ENCODE measurements at regions not wholly inside any gene's neighbourhood (a gene's known extent, or its start where the extent isn't known, plus 50 kb on each side); places are given as distances from the start of the nearest gene placed in this dataset.
"Not testable (repeated sequence)": the region's sequence is repeated elsewhere in the genome, so short reads cannot be mapped to it uniquely, and the experiment has no call there.

DNA sequence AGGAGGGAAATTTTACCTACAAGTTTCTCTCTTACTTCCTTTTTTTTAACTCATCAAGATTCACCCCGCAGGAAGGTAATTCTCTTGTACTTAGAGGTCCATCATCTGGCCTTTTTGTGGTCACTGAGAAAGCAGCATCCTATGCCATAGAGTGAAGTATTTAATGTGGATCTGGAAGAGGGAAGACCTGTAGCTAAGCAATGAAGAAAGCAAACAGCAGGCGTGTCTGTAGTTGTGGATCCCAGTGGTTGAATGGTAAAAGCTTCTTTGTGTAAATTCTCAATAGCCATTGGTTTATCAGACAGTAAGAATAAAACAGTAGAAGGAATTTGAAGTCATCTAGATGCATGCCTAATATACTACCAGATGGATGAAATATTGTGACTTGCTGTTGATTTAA is 196.4 kb downstream of the ANKRD7 start:
- no peak for DNase-seq

DNA sequence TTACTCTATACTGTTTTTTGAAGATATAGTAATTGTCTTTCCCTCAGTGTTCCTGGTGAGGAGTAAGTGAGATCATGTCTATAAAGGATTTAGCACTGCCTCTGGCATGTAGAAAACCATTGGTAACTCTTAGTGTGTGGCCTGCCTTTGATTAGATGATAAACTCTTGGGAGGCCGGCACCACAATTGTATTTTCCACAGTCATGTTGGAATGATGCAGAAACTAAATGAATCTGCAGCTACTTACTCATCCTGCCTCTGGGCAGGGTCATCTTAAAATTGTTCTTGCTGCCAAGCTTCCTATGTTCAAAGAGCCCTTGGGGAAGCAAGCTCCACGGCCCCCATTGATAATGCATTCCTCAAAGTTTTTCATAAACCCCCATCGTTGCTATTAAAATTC is 204.6 kb downstream of the ANKRD7 start:
- DNase-seq, result no peak

- no peak for DNase-seq
These were observed 212.2 kb downstream of the ANKRD7 start for GRCh38 chr7:118436663-118437062.

GRCh38 chr7:118449030-118449429 is 224.5 kb downstream of the ANKRD7 start:
- DNase-seq, result not testable (repeated sequence)

DNA sequence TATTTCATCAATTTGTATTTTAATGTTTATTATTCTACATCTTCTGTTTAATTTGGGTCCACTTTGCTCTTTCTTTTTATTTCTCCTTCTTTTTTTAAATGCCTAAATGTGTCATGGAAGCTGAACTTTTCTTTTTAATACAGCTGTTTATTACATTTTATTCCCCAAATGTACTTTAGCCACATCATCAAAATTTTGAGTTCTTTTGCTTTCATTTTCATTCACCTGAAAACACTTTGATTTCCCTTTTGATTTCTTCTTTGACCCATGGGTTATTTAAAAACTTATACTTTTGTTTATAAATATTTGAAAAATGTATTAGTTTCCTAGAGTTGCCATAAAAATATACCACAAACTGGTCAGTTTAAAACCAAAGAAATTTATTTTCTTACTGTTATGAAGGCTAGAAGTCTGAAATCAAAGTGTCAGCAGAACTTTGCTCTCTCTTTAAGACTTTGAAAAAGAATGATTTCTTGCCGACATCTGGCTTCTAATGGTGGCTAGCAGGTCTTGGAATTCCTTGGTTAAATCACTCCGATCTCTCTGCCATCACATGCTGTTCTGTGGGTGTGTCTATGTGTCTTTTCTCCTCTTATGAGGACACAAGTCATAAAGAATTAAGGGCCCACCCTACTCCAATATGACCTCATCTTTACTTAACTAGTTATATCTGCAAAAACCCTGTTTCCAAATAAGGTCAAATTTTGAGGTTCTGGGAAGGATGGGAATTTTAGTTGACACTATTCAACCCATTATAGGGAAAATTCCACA is 225.5 kb downstream of the ANKRD7 start:
- DNase-seq, result no peak

GRCh38 chr7:118452128-118452527 is 227.6 kb downstream of the ANKRD7 start:
- DNase-seq, result no peak

DNA sequence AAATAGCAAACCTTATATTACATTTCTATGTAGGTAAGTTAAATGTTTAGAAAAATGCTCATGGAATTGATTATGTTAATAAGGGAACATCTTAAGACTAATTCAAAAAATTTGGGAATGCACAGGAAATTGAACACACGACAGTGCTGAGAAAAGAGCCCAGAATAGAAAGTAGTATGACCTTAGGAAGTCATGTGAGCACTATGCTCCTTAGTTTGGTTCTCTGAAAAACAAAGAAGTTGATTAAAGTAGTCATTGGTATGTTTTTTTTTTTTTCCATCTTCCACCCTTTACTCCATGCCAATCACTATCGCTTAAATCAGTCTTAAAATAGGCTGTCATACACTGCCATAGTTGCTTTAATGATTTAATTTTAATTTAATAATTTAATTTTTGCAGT is 242.9 kb downstream of the ANKRD7 start:
- no peak for DNase-seq

DNA sequence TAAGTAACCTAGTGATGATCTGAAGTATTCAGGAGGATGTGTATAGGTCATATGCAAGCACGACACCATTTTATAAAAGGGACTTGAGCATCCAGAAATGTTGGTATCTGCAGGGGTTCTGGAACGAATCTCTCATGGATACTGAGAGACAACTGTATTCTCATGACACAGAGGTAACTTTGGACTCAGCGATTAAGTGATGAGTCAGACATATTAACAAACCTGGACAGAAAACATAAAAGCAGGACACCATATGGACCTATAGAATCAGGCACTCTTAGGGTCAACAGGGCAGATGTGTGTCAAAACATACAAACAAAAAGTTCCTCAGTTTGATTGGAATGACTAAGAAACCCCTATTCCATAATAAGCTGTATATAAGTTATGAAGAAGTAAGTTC is 248.1 kb downstream of the ANKRD7 start:
- DNase-seq, result no peak

- no peak for DNase-seq
These were observed 248.8 kb downstream of the ANKRD7 start for GRCh38 chr7:118473271-118473670.

DNA sequence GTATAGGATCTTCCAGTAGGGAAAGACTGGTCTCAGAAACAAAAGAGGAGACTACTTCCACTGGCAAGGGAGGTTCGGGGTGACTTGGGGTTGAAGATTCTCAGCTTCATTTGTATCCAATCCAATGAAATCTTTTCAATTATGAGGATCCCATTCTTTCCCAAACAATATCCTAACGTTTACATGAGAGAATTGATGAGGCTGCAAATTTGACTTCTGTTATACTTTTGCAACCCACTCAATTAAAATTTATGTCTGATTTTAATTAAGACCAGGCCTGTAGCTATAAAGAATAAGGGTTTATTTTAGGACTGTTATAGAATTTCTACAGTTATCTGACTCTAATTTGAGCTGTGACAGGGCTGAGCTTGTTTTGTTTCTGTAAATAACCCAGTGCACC is 251.5 kb downstream of the ANKRD7 start:
- no peak for DNase-seq

GRCh38 chr7:118477036-118477435 is 252.5 kb downstream of the ANKRD7 start:
- no peak for DNase-seq

DNA sequence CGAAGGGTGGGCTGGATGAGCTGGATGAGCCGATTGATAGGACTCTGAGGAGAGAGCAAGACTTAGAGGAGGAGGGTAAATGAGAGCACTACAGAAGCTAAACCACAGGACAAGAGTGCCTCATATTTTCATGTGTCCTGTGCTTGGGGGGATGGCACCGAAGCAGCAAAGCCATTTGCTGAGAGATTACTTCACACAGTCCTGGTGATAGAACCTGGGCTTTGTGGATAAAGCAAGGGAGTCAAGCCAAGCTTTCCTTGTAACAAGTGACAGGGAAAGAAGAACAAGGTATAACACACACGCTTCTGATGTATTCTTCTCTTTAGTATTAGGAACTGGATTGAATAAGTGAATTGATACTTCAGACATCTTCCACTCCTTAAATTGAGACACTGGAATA is 253.7 kb downstream of the ANKRD7 start:
- DNase-seq, result no peak

DNA sequence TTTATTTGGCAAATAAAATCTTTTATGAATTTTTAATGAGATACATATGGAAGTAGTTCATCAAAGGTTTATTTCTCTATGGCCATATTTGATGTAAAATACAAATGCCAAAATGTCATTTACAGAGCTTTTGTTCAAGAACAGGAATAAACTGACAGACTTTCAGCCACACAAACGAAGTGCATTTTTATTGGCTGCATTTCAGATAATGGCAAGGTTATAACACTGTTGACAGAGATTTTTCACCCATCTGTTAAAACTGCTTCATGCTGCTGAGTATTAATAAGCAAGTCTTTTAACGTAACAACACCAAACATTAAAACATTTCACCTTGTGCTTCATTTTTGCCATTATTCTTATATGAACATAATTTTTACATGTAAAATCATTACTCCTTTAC is 254.4 kb downstream of the ANKRD7 start:
- DNase-seq, result no peak

DNA sequence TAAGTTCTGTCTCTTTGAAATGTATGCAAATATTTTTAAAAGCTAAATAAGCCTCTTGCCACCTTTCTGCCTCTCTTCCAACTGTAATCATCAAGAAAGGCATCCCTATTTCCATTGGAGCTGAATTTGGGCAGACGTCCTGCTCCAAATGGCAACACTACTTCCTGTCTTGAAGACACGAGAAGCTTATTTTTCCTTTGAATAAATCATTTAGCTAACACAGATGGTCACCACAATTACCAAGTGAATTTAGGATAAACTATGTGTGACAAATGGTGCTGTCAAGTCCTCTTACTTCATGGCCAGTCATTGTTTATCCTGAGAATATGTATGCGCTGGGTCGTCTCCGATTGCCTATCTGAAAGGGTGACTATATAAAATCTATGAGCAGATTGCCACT is 268.0 kb downstream of the ANKRD7 start:
- DNase-seq, result no peak

DNA sequence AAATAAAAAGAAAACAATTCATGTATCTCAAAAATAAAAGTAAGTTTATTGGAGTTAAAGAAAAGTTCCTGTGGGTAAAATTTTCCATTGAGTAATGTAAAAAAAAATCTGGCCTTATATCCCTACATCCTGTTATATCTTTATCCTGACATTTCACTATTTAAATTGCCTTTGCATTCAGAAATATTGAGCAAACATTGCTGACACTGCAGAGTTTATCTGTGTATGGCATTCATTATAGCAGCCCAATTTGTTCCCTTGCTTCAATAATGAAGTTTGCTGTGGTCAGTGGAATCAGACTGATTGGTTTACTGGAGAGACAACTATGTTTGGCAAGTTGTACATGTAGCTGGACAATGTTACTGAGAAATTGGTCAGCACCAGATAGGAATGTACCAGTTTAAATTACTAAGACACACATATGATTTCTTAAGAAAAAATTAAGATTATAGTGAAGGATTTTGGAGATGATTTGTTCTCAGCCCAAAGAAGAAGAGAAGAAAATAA is 271.7 kb downstream of the ANKRD7 start:
- no peak for DNase-seq

DNA sequence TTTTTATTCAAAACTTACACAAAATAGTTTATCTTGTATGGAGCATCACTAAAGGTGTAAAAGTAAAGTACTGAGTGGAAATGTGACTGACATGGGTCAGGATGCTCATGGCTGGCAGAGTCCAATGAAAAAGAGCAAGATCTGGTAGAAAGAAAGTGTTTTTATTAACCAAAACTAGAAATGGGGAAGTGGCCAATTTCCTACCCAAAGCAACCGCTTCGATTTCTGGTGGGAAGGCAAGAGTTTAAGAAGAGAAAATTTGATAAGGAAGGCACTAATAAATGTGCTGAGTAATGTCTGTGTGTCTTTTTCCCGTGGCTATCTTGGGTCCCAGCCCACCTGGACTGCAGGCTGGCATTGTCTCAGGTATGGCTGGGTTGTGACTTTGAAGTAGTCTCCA is 277.7 kb downstream of the ANKRD7 start:
- DNase-seq, result no peak

DNA sequence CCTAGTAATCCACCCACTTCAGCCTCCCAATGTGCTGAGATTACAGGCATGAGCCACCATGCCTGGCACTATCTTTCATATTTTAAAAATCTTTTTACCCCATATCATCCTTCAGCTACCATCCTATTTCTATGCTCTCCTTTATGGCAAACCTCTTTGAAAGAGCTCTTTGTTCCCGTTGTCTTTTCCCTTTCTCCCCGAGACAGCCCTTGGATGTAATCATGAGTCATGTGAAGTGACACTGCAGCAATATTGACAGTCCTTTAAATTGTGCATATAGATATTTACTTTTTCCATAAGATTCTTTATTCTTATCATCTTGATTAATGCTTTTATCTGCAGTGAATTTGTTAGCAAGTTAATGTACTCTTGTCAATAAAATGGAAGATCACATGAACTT is 286.6 kb downstream of the ANKRD7 start:
- DNase-seq, result no peak

- no peak for DNase-seq
These were observed 292.8 kb downstream of the ANKRD7 start for GRCh38 chr7:118517275-118517674.

DNA sequence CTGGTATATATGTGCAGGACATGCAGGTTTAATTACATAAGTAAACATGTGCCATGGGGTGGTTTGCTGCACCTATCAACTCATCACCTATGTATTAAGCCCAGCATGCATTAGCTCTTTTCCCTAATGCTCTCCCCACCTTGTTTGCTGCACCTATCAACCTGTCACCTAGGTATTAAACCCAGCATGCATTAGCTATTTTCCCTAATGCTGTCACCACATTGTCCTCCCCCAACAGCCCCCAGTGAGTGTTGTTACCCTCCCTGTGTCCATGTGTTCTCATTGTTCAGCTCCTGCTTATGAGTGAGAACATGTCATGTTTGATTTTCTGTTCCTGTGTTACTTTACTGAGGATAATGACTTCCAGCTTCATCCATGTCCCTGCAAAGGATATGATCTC is 300.5 kb downstream of the ANKRD7 start:
- no peak for DNase-seq

DNA sequence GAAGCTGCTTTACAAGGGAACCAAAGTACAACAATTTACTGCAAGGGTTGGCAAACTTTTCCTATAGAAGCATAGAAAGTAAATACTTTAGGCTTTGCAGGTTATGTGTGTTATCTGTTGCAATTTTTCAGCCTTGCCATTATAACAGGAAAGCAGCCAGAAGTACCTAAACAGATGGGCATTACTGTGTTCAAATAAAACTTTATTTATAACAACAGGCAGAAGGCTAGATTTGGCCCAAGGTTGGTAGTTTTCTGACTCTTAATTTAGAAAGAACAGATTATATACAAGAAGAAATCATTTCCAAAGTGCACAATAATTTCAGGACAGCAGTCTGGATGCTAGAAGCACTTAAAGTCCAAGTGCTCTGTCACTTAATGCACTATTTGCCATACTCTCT is 307.1 kb downstream of the ANKRD7 start:
- DNase-seq, result no peak

DNA sequence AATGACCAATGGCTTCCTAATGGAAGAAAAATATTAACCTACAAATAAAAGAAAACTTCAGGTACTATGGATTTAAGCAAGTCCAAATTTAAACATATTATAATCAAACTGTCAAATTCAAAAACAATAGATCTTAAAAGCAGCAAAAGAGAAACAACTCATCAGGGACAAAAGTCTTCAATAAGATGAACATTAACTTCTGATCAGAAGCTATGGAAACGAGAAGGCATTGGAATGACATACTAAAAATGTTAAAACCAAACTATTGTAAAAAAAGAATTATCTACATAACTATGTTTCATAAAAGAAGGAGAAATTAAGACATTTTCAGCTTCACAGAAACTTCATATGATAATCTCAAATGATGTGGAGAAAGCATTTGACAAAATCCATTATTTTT is 334.7 kb downstream of the ANKRD7 start:
- no peak for DNase-seq

DNA sequence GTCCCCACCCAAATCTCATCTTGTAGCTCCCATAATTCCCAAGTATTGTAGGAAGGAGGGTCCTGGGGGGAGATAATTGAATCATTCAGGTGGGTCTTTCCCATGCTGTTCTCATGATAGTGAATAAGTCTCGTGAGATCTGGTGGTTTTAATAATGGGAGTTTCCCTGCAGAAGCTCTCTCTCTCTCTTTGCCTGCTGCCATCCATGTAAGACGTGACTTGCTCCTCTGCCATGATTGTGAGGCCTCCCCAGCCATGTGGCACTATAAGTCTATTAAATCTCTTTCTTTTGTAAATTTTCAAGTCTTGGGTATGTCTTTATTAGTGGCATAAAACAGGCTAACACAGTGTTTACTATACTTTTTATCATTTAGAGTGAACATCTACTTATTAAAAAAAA is 338.8 kb downstream of the ANKRD7 start:
- no peak for DNase-seq

GRCh38 chr7:118572604-118573003 is 348.1 kb downstream of the ANKRD7 start:
- no peak for DNase-seq

DNA sequence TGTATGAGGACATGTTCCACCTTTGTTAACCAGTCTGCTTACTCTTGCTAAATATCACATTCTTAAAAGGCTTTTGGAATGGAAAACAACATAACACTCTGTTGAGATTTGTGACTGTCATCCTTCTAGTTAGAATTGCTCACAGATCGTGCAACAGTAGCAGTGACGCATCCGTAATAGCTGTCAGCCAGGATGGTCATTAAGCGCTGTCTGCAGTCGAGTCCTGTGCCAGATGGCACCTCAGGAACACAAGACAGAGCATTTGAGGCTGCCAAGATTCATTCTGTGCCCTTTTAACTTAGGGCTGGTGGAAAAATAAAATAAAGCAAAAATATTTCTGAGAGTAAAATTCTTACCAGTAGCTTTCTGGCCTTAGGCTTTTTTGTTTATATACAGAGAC is 348.6 kb downstream of the ANKRD7 start:
- no peak for DNase-seq

- no peak for DNase-seq
These were observed 351.0 kb downstream of the ANKRD7 start for GRCh38 chr7:118575393-118575948.
